OCI-LY3 (cell line): ENCODE measurements at regions not wholly inside any gene's neighbourhood (a gene's known extent, or its start where the extent isn't known, plus 50 kb on each side); places are given as distances from the start of the nearest gene placed in this dataset.
A peak's percentile ranks its signal among the peaks of the same experiment; 100 is the strongest.

Experiments
- H2AFZ ChIP-seq: fragments of 200-600, 300-600 bp; shearing (Covaris generic); 2 replicates; pipeline ENCODE4 v1.6.0; 2014; ENCODE audit warnings: antibody characterized with exemption, low read depth, low read length
- H3K27ac ChIP-seq: fragments of 200-600, 300-600 bp; sonication (generic); 2 replicates; pipeline ENCODE4 v1.5.1; 2014; ENCODE audit warnings: mild to moderate bottlenecking, low read length, moderate library complexity, mixed read lengths
- H3K27me3 ChIP-seq: fragments of 200-600, 300-600 bp; sonication (generic); 2 replicates; pipeline ENCODE4 v1.6.1; 2014; ENCODE audit warnings: low read depth, low read length, mixed read lengths
- H3K36me3 ChIP-seq: fragments of 200-600, 300-600 bp; sonication (generic); replicated peaks from 2 replicates; pipeline ENCODE3; 2014; ENCODE audit warnings: low read depth, low read length, mixed read lengths
- H3K4me1 ChIP-seq: fragments of 300-600, 200-600 bp; sonication (generic); 2 replicates; pipeline ENCODE4 v1.6.1; 2014; ENCODE audit warnings: low read length, mixed read lengths
- H3K4me2 ChIP-seq: fragments of 200-600, 300-600 bp; sonication (generic); 2 replicates; pipeline ENCODE4 v1.6.1; 2014; ENCODE audit warnings: low read length, mixed read lengths
- H3K4me3 ChIP-seq: fragments of 300-600, 200-600 bp; sonication (generic); 2 replicates; pipeline ENCODE4 v1.5.1; 2014; ENCODE audit warnings: antibody characterized with exemption, mild to moderate bottlenecking, low read length, moderate library complexity
- H3K79me2 ChIP-seq: fragments of 300-600, 200-600 bp; shearing (Covaris generic); 2 replicates; pipeline ENCODE4 v1.6.1; 2014; ENCODE audit warnings: mild to moderate bottlenecking, low read length, mixed read lengths
- H3K9ac ChIP-seq: fragments of 300-600, 200-600 bp; shearing (Covaris generic); 2 replicates; pipeline ENCODE4 v1.6.0; 2014; ENCODE audit warnings: mild to moderate bottlenecking, low read length, moderate library complexity
- H3K9me3 ChIP-seq: fragments of 200-600, 300-600 bp; shearing (Covaris generic); 2 replicates; pipeline ENCODE4 v1.6.1; 2014; ENCODE audit warnings: low read length, mixed read lengths; ENCODE audit not compliant: insufficient read depth
- H4K20me1 ChIP-seq: fragments of 200-600, 300-600 bp; sonication (generic); 2 replicates; pipeline ENCODE4 v1.6.1; 2016; ENCODE audit warnings: low read length, mixed read lengths; ENCODE audit not compliant: insufficient read depth
- CTCF ChIP-seq: fragments of 200-600, 300-600 bp; sonication (generic); IDR thresholded peaks from 2 replicates; pipeline ENCODE4 v1.5.1; 2014; ENCODE audit warnings: antibody characterized with exemption, low read length, low read depth
- EZH2phosphoT487 ChIP-seq: fragments of 200-600 bp; shearing (Covaris generic); IDR thresholded peaks from 2 replicates; pipeline ENCODE4 v1.6.1; 2018; ENCODE audit warnings: antibody characterized with exemption, mixed run types, low read depth

GRCh38 chr15:69880571-69881301 lies 217.0 kb downstream of the TLE3 start:
- peak overlapping the region; percentile 82 for H3K4me2 ChIP-seq
- no peak overlapping the region for H2AFZ ChIP-seq
- no peak for TF ChIP-seq EZH2phosphoT487
- TF ChIP-seq CTCF, result no peak
- peaks cover 10% of the 10 kb centered on the region for H3K9me3 ChIP-seq
- peaks cover 4% of the 10 kb centered on the region for H3K36me3 ChIP-seq
- no peaks in the 10 kb centered on the region for H4K20me1 ChIP-seq
- H3K4me1 ChIP-seq, result peaks cover 26% of the 10 kb centered on the region
- peak overlapping the region; percentile 34 for H3K27ac ChIP-seq
- H3K27me3 ChIP-seq, result peaks cover 29% of the 10 kb centered on the region
- no peak overlapping the region for H3K9ac ChIP-seq
- H3K4me3 ChIP-seq, result peak overlapping the region; percentile 60
- H3K79me2 ChIP-seq, result no peaks in the 10 kb centered on the region

DNA sequence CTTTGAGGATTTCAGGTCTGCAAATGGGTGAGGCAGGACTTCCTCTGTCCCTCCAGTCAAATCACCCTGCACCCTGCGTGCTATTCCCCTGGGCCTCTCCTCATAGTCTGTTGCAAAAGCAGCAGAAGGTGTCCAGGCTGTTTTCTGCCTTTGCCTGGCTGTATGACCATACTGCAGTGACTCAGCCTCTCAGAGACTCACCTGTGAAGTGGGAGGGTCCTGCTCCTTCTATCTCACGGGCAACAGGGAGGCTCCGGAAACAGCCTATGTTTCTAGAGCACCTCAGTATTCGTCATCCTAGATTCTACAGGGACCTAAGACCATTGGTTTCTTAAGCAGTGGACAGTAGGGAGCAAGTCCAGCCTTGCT lies 216.4 kb downstream of the TLE3 start:
- H2AFZ ChIP-seq, result no peak overlapping the region
- H3K4me2 ChIP-seq, result peak overlapping the region; percentile 82
- peaks cover 26% of the 10 kb centered on the region for H3K4me1 ChIP-seq
- TF ChIP-seq CTCF (no peak), EZH2phosphoT487 (no peak)
- H3K79me2 ChIP-seq, result no peaks in the 10 kb centered on the region
- peak overlapping the region; percentile 34; the same call in 1 of the 2 replicates for H3K27ac ChIP-seq
- H3K9me3 ChIP-seq, result peaks cover 10% of the 10 kb centered on the region
- peaks cover 33% of the 10 kb centered on the region for H3K27me3 ChIP-seq
- peak overlapping the region; percentile 60 for H3K4me3 ChIP-seq
- H4K20me1 ChIP-seq, result no peaks in the 10 kb centered on the region
- peak overlapping the region; percentile 7; the same call in 1 of the 2 replicates for H3K9ac ChIP-seq
- H3K36me3 ChIP-seq, result peaks cover 4% of the 10 kb centered on the region

DNA sequence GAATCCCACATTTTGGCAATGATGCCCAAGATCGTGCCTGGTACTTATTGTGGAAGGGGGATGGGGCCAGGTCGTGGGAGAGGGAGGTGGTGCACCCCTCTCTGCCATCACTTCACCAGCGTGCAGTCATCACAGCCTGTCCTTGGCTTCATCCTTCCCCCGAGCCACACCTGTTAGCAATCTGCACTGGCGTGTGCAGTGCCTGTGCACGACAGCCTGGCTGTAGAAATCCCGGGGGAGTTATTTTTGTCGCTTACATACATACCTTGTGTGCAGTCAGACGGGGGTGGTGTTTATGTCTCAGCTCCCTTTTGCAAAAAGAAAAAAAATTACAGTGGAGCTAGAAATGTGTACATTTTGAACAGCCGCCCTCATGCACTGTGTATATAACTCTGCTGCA lies 216.0 kb downstream of the TLE3 start:
- Histone ChIP-seq H3K4me2 (peak overlapping the region; percentile 82), H3K27me3 (peaks cover 38% of the 10 kb centered on the region), H3K9me3 (peaks cover 10% of the 10 kb centered on the region), H3K4me3 (peak overlapping the region; percentile 60), H2AFZ (no peak overlapping the region), H4K20me1 (no peaks in the 10 kb centered on the region), H3K4me1 (peaks cover 26% of the 10 kb centered on the region), H3K79me2 (no peaks in the 10 kb centered on the region), H3K27ac (no peak overlapping the region), H3K9ac (peak overlapping the region; percentile 7; the same call in 1 of the 2 replicates), H3K36me3 (peaks cover 4% of the 10 kb centered on the region)
- TF ChIP-seq CTCF (no peak), EZH2phosphoT487 (no peak)

DNA sequence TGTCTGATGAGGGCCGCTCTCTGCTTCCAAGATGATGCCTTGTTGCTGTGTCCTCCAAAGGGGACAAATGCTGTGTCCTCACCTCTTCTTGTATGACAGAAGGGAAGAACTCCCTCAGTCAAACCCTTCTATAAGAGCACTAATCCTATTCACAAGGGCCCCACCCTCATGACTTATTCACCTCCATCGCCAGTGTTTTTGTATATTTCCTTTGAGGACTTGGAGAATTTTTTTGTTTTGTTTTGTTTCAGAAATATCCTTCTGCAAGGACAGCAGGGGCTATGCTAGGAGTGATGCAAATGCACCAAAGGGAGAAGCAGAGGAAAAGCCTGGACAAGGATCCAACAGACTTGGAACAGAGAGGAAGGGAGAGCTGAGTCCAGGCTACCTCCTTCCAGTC lies 214.4 kb downstream of the TLE3 start:
- H3K4me2 ChIP-seq, result no peak overlapping the region
- peaks cover 26% of the 10 kb centered on the region for H3K4me1 ChIP-seq
- no peak overlapping the region for H2AFZ ChIP-seq
- H3K9me3 ChIP-seq, result peaks cover 10% of the 10 kb centered on the region
- no peak overlapping the region for H3K9ac ChIP-seq
- H3K27me3 ChIP-seq, result peaks cover 51% of the 10 kb centered on the region
- peaks cover 4% of the 10 kb centered on the region for H3K36me3 ChIP-seq
- TF ChIP-seq EZH2phosphoT487 (no peak), CTCF (no peak)
- H3K4me3 ChIP-seq, result no peak overlapping the region
- no peak overlapping the region for H3K27ac ChIP-seq
- no peaks in the 10 kb centered on the region for H4K20me1 ChIP-seq
- no peaks in the 10 kb centered on the region for H3K79me2 ChIP-seq
